8988T (cell line): ENCODE measurements at regions not wholly inside any gene's neighbourhood (a gene's known extent, or its start where the extent isn't known, plus 50 kb on each side); places are given as distances from the start of the nearest gene placed in this dataset.

ENCODE experiments used
- DNase-seq: peaks from one replicate; pipeline ENCODE4 v3.0.0; 2011

- no peak for DNase-seq
Measured at GRCh38 chr18:40493316-40493715, 1461.7 kb upstream of the PIK3C3 start.

GRCh38 chr18:40489301-40489700 is 1465.7 kb upstream of the PIK3C3 start:
- no peak for DNase-seq

GRCh38 chr18:40485318-40485717 is 1469.7 kb upstream of the PIK3C3 start:
- no peak for DNase-seq

- DNase-seq = no peak
Measured at GRCh38 chr18:40473221-40474029, 1481.6 kb upstream of the PIK3C3 start.

GRCh38 chr18:40470723-40471122 is 1484.3 kb upstream of the PIK3C3 start:
- DNase-seq = no peak

GRCh38 chr18:40469851-40470250 is 1485.2 kb upstream of the PIK3C3 start:
- no peak for DNase-seq

- no peak for DNase-seq
Measured at GRCh38 chr18:40469316-40469715, 1485.7 kb upstream of the PIK3C3 start.

GRCh38 chr18:40464032-40464431 is 1491.0 kb upstream of the PIK3C3 start:
- no peak for DNase-seq

GRCh38 chr18:40453903-40454302 is 1501.1 kb upstream of the PIK3C3 start:
- DNase-seq = no peak

GRCh38 chr18:40452599-40452998 is 1502.4 kb upstream of the PIK3C3 start:
- DNase-seq = no peak

GRCh38 chr18:40450751-40451150 is 1504.3 kb upstream of the PIK3C3 start:
- no peak for DNase-seq

GRCh38 chr18:40447820-40448219 is 1507.2 kb upstream of the PIK3C3 start:
- DNase-seq = no peak

- DNase-seq = no peak
Measured at GRCh38 chr18:40440088-40440487, 1514.9 kb upstream of the PIK3C3 start.

GRCh38 chr18:40437517-40437916 is 1517.5 kb upstream of the PIK3C3 start:
- DNase-seq = no peak

- no peak for DNase-seq
Measured at GRCh38 chr18:40431071-40431985, 1523.7 kb upstream of the PIK3C3 start.

GRCh38 chr18:40423291-40423690 is 1531.7 kb upstream of the PIK3C3 start:
- DNase-seq = no peak

GRCh38 chr18:40420675-40421074 is 1534.4 kb upstream of the PIK3C3 start:
- DNase-seq = no peak

GRCh38 chr18:40417501-40417900 is 1537.5 kb upstream of the PIK3C3 start:
- no peak for DNase-seq

GRCh38 chr18:40415821-40416220 is 1539.2 kb upstream of the PIK3C3 start:
- DNase-seq = no peak

GRCh38 chr18:40415176-40415791 is 1539.8 kb upstream of the PIK3C3 start:
- DNase-seq = no peak

- DNase-seq = no peak
Measured at GRCh38 chr18:40414155-40414754, 1540.8 kb upstream of the PIK3C3 start.

- DNase-seq = no peak
Measured at GRCh38 chr18:40413160-40413559, 1541.9 kb upstream of the PIK3C3 start.

GRCh38 chr18:40412410-40412809 is 1542.6 kb upstream of the PIK3C3 start:
- no peak for DNase-seq
